Endodermal cell (in vitro differentiated cells): ENCODE measurements at regions not wholly inside any gene's neighbourhood (a gene's known extent, or its start where the extent isn't known, plus 50 kb on each side); places are given as distances from the start of the nearest gene placed in this dataset.

Source experiments
- DNase-seq: peaks from one replicate; pipeline ENCODE4 v3.0.0-alpha.2; 2017
- H3K27ac ChIP-seq: 2 replicates; pipeline ENCODE4 v1.5.1; 2013; ENCODE audit warnings: mild to moderate bottlenecking, low read depth, low read length, moderate library complexity
- H3K27me3 ChIP-seq: 2 replicates; pipeline ENCODE4 v1.6.1; 2013; ENCODE audit warnings: mild to moderate bottlenecking, low read length, moderate library complexity; ENCODE audit not compliant: insufficient read depth, control insufficient read depth, poor library complexity, severe bottlenecking
- H3K36me3 ChIP-seq: 2 replicates; pipeline ENCODE4 v1.7.0; 2013; ENCODE audit warnings: mild to moderate bottlenecking, low read length, moderate library complexity; ENCODE audit not compliant: control insufficient read depth, insufficient read depth
- H3K4me1 ChIP-seq: one replicate; pipeline ENCODE4 v1.7.0; 2013; ENCODE audit warnings: low read length; ENCODE audit not compliant: control insufficient read depth, insufficient read depth
- H3K4me3 ChIP-seq: 2 replicates; pipeline ENCODE4 v1.5.1; 2013; ENCODE audit warnings: mild to moderate bottlenecking, low read length, moderate library complexity
- H3K9ac ChIP-seq: 2 replicates; pipeline ENCODE4 v1.6.1; 2013; ENCODE audit warnings: mild to moderate bottlenecking, low read length, moderate library complexity; ENCODE audit not compliant: poor library complexity, severe bottlenecking; ENCODE audit errors: extremely low read depth
- H3K9me3 ChIP-seq: 2 replicates; pipeline ENCODE4 v1.6.1; 2013; ENCODE audit warnings: mild to moderate bottlenecking, low read length, moderate library complexity; ENCODE audit not compliant: control insufficient read depth
- H3K27ac Mint-ChIP-seq: 2 replicates; pipeline ENCODE4 v1.8.0; 2020; ENCODE audit warnings: mixed read lengths
- H3K27me3 Mint-ChIP-seq: 2 replicates; pipeline ENCODE4 v1.8.0; 2021; ENCODE audit warnings: mild to moderate bottlenecking, mixed read lengths; ENCODE audit not compliant: insufficient read depth
- H3K36me3 Mint-ChIP-seq: 2 replicates; pipeline ENCODE4 v1.8.0; 2020; ENCODE audit warnings: low read depth, mixed read lengths
- H3K4me1 Mint-ChIP-seq: 2 replicates; pipeline ENCODE4 v1.8.0; 2020; ENCODE audit warnings: mixed read lengths
- H3K4me3 Mint-ChIP-seq: 2 replicates; pipeline ENCODE4 v1.8.0; 2020; ENCODE audit warnings: mild to moderate bottlenecking, moderate library complexity, mixed read lengths
- H3K9me3 Mint-ChIP-seq: 2 replicates; pipeline ENCODE4 v1.8.0; 2020; ENCODE audit warnings: mild to moderate bottlenecking, mixed read lengths
- CTCF ChIP-seq: fragments of 200-600 bp; sonication (generic); conservative IDR thresholded peaks from 2 replicates; pipeline ENCODE4 v1.5.0; 2021; ENCODE audit warnings: antibody characterized with exemption, mild to moderate bottlenecking
- WGBS, 2 experiments: methylation state at CpG; one replicate each; pipeline versions ENCODE4 v1.1.5 to v1.1.7; 2013; ENCODE audit warnings: missing lambda C conversion rate in 2 of 2, mixed read lengths in 1 of 2; ENCODE audit not compliant: insufficient coverage in 1 of 2, insufficient read length in 1 of 2; 5-methylcytosine and 5-hydroxymethylcytosine counted together

GRCh38 chr5:42949348-42950115 lies 90.6 kb downstream of the ANXA2R start:
- peaks cover 6% of the 10 kb centered on the region for H3K36me3 Mint-ChIP-seq
- Histone ChIP-seq H3K9me3 (peaks cover 25% of the 10 kb centered on the region), H3K27ac (no peak overlapping the region), H3K27me3 (no peaks in the 10 kb centered on the region), H3K36me3 (no peaks in the 10 kb centered on the region), H3K4me1 (no peaks in the 10 kb centered on the region), H3K9ac (no peak overlapping the region), H3K4me3 (no peak overlapping the region)
- H3K4me3 Mint-ChIP-seq, result no peak overlapping the region
- peaks cover 45% of the 10 kb centered on the region for H3K9me3 Mint-ChIP-seq
- DNase-seq, result no peak
- H3K27me3 Mint-ChIP-seq, result peaks cover 8% of the 10 kb centered on the region
- 93 to 98% methylated on average over 25 to 32 of the region's 33 CpGs for WGBS, 2 experiments
- H3K27ac Mint-ChIP-seq, result no peak overlapping the region
- H3K4me1 Mint-ChIP-seq, result no peaks in the 10 kb centered on the region
- TF ChIP-seq CTCF, result no peak

- H3K4me1 ChIP-seq, result no peaks in the 10 kb centered on the region
- H3K4me3 Mint-ChIP-seq, result no peak overlapping the region
Measured at GRCh38 chr5:42948961-42949347, 91.2 kb downstream of the ANXA2R start.

GRCh38 chr5:42944989-42945388 lies 95.1 kb downstream of the ANXA2R start:
- Histone ChIP-seq H3K36me3 (no peaks in the 10 kb centered on the region), H3K4me3 (no peak overlapping the region), H3K27ac (no peak overlapping the region), H3K9me3 (peaks cover under 1% of the 10 kb centered on the region), H3K4me1 (no peaks in the 10 kb centered on the region), H3K9ac (no peak overlapping the region), H3K27me3 (no peaks in the 10 kb centered on the region)
- DNase-seq, result no peak
- Mint-ChIP-seq H3K27me3 (peaks cover 25% of the 10 kb centered on the region), H3K36me3 (no peaks in the 10 kb centered on the region), H3K9me3 (peaks cover 6% of the 10 kb centered on the region), H3K4me1 (peaks cover 10% of the 10 kb centered on the region), H3K4me3 (no peak overlapping the region), H3K27ac (no peak overlapping the region)
- no peak for TF ChIP-seq CTCF
- WGBS, 2 experiments, result 92 to 100% methylated on average over 4 to 5 of the region's 5 CpGs

More at GRCh38 chr5:42948961-42949347, 91.2 kb downstream of the ANXA2R start:
- DNase-seq, result no peak
- Histone ChIP-seq H3K27me3 (no peaks in the 10 kb centered on the region), H3K9me3 (peaks cover 20% of the 10 kb centered on the region), H3K27ac (no peak overlapping the region), H3K36me3 (no peaks in the 10 kb centered on the region), H3K4me3 (no peak overlapping the region), H3K9ac (no peak overlapping the region)
- Mint-ChIP-seq H3K9me3 (peaks cover 41% of the 10 kb centered on the region), H3K27me3 (peaks cover 14% of the 10 kb centered on the region), H3K36me3 (peaks cover 6% of the 10 kb centered on the region), H3K27ac (no peak overlapping the region), H3K4me1 (peaks cover 4% of the 10 kb centered on the region)
- 97 to 98% methylated on average over 7 to 10 of the region's 10 CpGs for WGBS, 2 experiments
- no peak for TF ChIP-seq CTCF
